Suprapubic skin (tissue), 4 donors: ENCODE measurements at regions not wholly inside any gene's neighbourhood (a gene's known extent, or its start where the extent isn't known, plus 50 kb on each side); places are given as distances from the start of the nearest gene placed in this dataset.

Experiments used
- DNase-seq, 2 donors: peaks; one replicate each; pipeline ENCODE4 v3.0.0-alpha.2; 2019; ENCODE audit warnings: low spot score in 2 of 2
- H3K27ac ChIP-seq: fragments of 200-600 bp; sonication (generic); one replicate; pipeline ENCODE4 v1.5.1; 2019
- H3K27me3 ChIP-seq: fragments of 200-600 bp; sonication (generic); one replicate; pipeline ENCODE4 v1.5.1; 2019
- H3K36me3 ChIP-seq: fragments of 200-600 bp; sonication (generic); one replicate; pipeline ENCODE4 v1.5.1; 2019
- H3K4me1 ChIP-seq: fragments of 200-600 bp; sonication (generic); one replicate; pipeline ENCODE4 v1.5.1; 2019
- H3K4me3 ChIP-seq: fragments of 200-600 bp; sonication (generic); one replicate; pipeline ENCODE4 v1.5.1; 2019; ENCODE audit warnings: mild to moderate bottlenecking
- H3K9me3 ChIP-seq: fragments of 200-600 bp; sonication (generic); one replicate; pipeline ENCODE4 v1.5.1; 2019
- CTCF ChIP-seq, 2 donors: fragments of 200-600 bp in 1 of 2; fragments of 450-650 bp in 1 of 2; sonication (generic) in 1 of 2; IDR thresholded peaks; one replicate each; pipeline ENCODE4 v1.5.1; 2016 to 2019; ENCODE audit warnings: antibody characterized with exemption in 2 of 2, mild to moderate bottlenecking in 1 of 2, moderate library complexity in 1 of 2
- EP300 ChIP-seq: sonication (generic); formaldehyde crosslinking; IDR thresholded peaks from one replicate; pipeline ENCODE4 v1.6.1; 2017; ENCODE audit warnings: antibody characterized with exemption
- POLR2A ChIP-seq, 2 donors: fragments of 450-650 bp; IDR thresholded peaks; one replicate each; pipeline ENCODE4 v1.6.1; 2017; ENCODE audit warnings: antibody characterized with exemption in 2 of 2, mild to moderate bottlenecking in 2 of 2, moderate library complexity in 2 of 2
- POLR2AphosphoS5 ChIP-seq, 3 donors: sonication (generic); formaldehyde crosslinking; IDR thresholded peaks; one replicate each; pipeline ENCODE4 v1.6.1; 2017; ENCODE audit warnings: antibody characterized with exemption in 3 of 3
- WGBS: methylation state at CpG from one replicate; pipeline ENCODE4 v1.1.5; 2018; 5-methylcytosine and 5-hydroxymethylcytosine counted together

DNA sequence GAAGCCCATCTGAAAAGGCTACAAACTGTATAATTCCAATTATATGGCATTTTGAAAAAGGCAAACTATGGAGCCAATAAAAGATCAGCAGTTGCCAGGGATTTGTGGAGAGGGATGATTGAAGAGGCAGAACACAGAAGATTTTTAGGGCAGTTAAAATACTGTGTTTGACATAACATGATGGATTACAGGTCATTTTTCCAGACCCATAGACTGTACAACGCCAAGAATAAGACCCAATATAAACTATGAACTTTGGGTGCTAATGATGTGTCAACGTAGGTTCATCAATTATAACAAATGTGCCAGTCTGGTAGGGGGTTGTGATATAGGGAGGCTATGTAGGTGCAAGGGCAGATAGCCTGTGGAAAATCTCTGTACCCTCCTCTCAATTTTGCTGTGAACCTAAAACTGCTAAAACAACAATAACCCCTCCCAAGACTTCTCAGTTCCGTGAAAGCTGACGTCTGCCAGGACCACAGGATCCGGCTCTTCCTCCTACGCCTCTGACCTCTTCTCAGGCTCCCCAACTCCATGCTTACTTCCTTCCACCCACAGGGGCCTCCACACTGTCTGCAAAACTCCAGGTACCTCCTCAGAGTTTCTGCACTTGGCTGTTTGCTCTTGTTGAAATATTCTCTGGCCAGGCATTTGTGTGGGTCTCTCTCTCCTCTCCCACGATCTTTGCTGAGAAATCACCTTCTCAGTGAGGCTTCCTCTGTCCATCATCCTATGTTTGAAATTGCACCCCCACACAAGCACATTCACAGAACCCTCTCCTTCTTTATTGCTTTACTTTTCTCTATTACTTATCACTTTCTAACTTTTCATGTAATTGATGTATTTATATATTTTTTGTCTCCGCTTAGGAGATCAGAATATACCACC lies 131.4 kb downstream of the BBS10 start:
- no peaks in the 10 kb centered on the region for H3K9me3 ChIP-seq
- H3K27ac ChIP-seq: no peak overlapping the region
- TF ChIP-seq POLR2A (IDR thresholded peaks at IDR 0.05) (no peak), CTCF (IDR thresholded peaks at IDR 0.05) (no peak), POLR2AphosphoS5 (IDR thresholded peaks at IDR 0.05) (no peak), EP300 (no peak)
- DNase-seq: no peak
- H3K36me3 ChIP-seq: no peaks in the 10 kb centered on the region
- no peak overlapping the region for H3K4me3 ChIP-seq
- H3K4me1 ChIP-seq: no peaks in the 10 kb centered on the region
- no peaks in the 10 kb centered on the region for H3K27me3 ChIP-seq
- WGBS: 67% methylated on average over 8 of the region's 8 CpGs

GRCh38 chr12:76208129-76208528 lies 123.6 kb upstream of the NAP1L1 start:
- Histone ChIP-seq H3K27me3 (no peaks in the 10 kb centered on the region), H3K4me1 (no peaks in the 10 kb centered on the region), H3K9me3 (no peaks in the 10 kb centered on the region), H3K27ac (no peak overlapping the region), H3K4me3 (no peak overlapping the region), H3K36me3 (no peaks in the 10 kb centered on the region)
- DNase-seq: no peak
- no peak for TF ChIP-seq POLR2AphosphoS5 (IDR thresholded peaks at IDR 0.05)
- no peak for TF ChIP-seq EP300
- no peak for TF ChIP-seq POLR2A (IDR thresholded peaks at IDR 0.05)
- no peak for TF ChIP-seq CTCF (IDR thresholded peaks at IDR 0.05)

DNA sequence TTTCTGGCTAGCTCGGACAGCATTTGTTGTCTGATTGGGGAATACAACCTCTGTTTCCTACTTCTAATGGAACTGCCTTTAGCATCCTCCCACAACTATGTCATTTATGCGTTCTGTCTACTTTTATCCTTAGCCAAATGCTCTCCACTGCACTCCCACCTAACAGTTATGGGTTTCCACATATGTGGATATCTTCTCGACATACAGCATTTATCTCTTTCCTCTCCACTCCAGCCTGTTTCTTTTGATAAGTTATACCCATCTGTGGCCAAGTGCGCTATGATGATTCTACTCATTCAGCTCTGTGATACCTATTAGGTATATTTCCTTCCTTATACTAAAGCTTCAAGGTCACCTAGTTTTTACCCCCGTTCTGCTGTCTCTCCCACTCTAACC lies 122.2 kb upstream of the NAP1L1 start:
- DNase-seq: no peak
- no peaks in the 10 kb centered on the region for H3K4me1 ChIP-seq
- H3K27ac ChIP-seq: no peak overlapping the region
- H3K27me3 ChIP-seq: no peaks in the 10 kb centered on the region
- H3K9me3 ChIP-seq: no peaks in the 10 kb centered on the region
- 66% methylated on average over 5 of the region's 5 CpGs for WGBS
- no peak for TF ChIP-seq EP300
- no peak for TF ChIP-seq POLR2AphosphoS5 (IDR thresholded peaks at IDR 0.05)
- no peak for TF ChIP-seq CTCF (IDR thresholded peaks at IDR 0.05)
- TF ChIP-seq POLR2A (IDR thresholded peaks at IDR 0.05): no peak
- H3K4me3 ChIP-seq: no peak overlapping the region
- H3K36me3 ChIP-seq: no peaks in the 10 kb centered on the region

DNA sequence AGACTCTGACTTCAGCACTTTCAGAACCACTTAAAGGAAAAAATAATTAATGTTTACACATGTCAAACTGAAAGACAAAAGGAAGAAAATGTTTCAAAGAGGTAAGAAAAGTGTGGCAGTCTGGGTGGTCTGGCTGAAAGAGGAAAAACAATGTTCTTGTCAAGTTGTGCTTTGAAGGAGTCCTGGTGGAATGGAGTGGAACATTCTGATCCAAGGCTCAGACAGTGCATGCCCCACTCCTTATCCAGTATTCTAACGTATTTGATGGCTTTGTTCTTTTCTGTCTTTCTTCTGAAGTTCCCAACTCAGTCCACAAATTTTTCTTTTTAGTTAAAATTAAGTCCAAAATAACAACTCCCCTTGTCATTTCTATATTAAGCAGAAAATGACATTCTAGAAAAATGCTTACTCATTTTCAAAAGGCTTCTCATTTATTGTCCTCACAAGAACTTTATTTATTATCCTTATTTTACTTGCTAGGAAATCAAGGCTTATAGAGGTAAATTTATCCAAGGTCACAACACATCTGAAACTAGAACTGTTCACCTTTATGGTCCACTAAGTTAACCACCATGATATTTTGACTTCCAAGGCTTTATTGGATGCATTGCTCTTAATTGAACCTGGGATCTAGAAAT lies 121.7 kb upstream of the NAP1L1 start:
- Histone ChIP-seq H3K27ac (no peak overlapping the region), H3K4me3 (no peak overlapping the region), H3K4me1 (no peaks in the 10 kb centered on the region), H3K9me3 (no peaks in the 10 kb centered on the region), H3K36me3 (no peaks in the 10 kb centered on the region), H3K27me3 (no peaks in the 10 kb centered on the region)
- TF ChIP-seq POLR2A (IDR thresholded peaks at IDR 0.05): no peak
- no peak for TF ChIP-seq POLR2AphosphoS5 (IDR thresholded peaks at IDR 0.05)
- TF ChIP-seq EP300: no peak
- TF ChIP-seq CTCF (IDR thresholded peaks at IDR 0.05): no peak
- no peak for DNase-seq
- 33% methylated on average over 1 of the region's 1 CpG for WGBS

DNA sequence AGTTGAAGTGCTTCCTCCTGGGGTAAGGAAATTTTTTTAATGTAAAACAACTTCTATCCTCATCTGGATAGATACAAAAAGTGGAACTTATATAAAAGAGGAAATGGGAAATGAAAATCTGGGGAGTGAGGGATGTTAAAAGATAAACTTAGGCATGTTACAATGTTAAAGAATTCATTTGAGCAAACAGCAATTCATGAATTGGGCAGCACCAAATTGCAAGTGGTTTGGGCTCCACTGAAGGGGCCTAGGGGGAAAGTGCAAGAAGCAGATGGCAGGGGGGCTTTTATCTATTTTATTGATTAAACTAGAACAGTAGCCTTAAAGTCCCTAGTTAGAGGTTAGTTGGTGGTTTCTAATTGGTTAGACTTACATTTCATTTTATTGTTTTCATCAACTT lies 118.1 kb upstream of the NAP1L1 start:
- no peak for TF ChIP-seq POLR2AphosphoS5 (IDR thresholded peaks at IDR 0.05)
- TF ChIP-seq CTCF (IDR thresholded peaks at IDR 0.05): no peak
- no peak for TF ChIP-seq EP300
- no peak for TF ChIP-seq POLR2A (IDR thresholded peaks at IDR 0.05)
- H3K36me3 ChIP-seq: no peaks in the 10 kb centered on the region

More for the DNA sequence above, 118.1 kb upstream of the NAP1L1 start:
- no peak for DNase-seq
- Histone ChIP-seq H3K9me3 (peaks cover 8% of the 10 kb centered on the region), H3K27ac (no peak overlapping the region), H3K4me1 (no peaks in the 10 kb centered on the region), H3K27me3 (no peaks in the 10 kb centered on the region), H3K4me3 (no peak overlapping the region)
